ENCODE measurements at regions not wholly inside any gene's neighbourhood (a gene's known extent, or its start where the extent isn't known, plus 50 kb on each side); places are given as distances from the start of the nearest gene placed in this dataset.
"Not testable (repeated sequence)": the region's sequence is repeated elsewhere in the genome, so short reads cannot be mapped to it uniquely, and the experiment has no call there.

DNA sequence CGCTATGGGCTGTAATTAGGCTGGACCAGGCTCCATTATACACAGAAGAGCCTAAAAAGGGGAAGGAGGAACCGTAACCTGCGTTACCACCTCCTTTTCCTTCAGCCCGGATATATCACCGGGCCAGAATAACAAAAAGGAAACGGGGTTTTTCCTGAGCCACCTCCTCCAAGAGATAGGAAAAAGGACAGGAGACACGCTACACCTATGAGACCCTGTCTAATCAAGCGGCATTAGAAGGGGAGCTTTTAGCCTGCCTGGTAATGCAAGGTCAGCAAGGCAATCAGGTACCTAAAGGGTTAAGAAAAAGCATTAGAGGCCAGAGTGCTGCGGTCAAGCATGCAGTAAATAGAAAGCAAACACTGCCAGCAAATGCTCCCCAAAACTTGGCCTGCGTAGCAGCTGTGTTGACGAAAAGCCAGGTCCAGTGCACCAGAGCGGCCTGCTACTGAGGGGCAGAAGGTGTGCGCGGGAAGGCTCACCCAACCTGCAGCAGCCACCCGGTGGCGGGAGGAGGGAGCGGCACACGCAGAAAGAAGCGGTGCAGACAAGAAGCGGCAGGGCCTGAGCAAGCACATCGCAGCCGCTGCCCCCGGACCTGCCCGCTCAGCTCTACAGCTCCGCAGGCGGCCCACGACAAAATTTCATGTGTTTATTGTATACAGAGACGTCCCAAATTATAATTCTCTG, 1466.1 kb downstream of the UQCRFS1 start:
- no peak for DNase-seq

DNA sequence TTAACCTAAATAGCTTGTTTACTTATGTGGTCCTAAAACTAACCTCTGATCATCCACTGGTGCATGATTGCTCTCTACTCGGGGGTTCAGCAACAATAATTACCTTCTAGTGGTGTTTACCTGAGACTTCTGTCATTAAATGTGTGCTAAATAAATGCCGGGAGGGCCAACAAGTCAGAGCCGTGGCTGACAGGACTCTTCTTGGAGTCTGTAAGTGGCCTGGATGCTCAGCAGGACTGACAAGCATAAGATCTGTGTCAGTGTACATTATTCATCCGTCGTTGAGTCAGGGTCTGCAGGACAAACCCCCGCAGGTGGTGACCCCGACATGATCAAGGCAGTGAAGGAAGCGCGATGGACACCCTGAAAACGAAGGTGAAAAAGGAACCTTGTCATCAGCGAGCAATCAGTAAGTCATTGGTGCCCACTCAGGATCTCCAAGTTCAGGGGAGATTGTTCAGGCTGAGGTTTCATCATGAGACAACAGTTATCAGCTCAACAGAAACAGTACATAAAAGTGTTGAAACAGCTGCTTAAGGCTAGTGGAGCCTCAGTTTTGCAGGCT, 1466.9 kb downstream of the UQCRFS1 start:
- DNase-seq: no peak

- no peak for DNase-seq
Observed at GRCh38 chr19:27744926-27745768, 1467.8 kb downstream of the UQCRFS1 start.

DNA sequence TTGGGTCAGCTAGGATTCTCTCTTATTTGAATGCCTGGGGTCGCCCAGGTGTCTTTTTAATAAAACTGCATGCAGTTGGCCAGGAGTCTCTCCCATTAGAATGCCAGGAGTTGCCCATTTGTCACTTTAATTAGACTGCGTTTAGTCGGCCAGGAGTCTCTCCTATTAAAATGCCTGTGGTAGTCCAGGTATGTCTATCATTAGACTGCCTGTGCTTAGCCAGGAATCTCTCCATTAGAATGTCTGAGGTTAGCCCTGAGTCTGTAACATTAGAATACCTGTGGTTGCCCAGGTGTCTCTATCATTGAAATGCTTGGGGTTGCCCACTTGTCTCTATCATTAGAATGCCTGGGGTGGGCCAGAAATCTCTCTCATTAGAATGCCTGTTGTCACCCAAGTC, 1470.9 kb downstream of the UQCRFS1 start:
- DNase-seq: no peak

DNA sequence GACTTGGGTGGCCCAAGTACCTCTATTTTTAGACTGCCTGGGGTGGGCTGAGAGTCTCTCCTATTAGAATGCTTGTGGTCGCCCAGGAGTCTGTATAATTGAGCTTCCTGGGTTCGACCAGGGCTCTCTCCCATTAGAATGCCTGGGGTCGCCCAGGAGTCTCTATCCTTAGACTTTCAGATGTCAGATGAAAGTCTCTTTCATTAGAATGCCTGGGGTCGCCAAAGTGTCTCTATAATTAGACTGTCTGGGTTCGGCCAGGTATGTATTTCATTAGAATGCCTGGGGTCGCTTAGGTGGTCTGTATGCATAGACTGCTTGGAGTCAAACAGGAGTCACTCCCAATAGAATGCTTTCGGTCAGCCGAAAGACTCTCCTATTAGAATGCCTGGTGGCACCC, 1471.7 kb downstream of the UQCRFS1 start:
- no peak for DNase-seq

GRCh38 chr19:27740396-27740795, 1472.6 kb downstream of the UQCRFS1 start:
- no peak for DNase-seq

GRCh38 chr19:27738569-27739193, 1474.3 kb downstream of the UQCRFS1 start:
- DNase-seq: no peak

DNA sequence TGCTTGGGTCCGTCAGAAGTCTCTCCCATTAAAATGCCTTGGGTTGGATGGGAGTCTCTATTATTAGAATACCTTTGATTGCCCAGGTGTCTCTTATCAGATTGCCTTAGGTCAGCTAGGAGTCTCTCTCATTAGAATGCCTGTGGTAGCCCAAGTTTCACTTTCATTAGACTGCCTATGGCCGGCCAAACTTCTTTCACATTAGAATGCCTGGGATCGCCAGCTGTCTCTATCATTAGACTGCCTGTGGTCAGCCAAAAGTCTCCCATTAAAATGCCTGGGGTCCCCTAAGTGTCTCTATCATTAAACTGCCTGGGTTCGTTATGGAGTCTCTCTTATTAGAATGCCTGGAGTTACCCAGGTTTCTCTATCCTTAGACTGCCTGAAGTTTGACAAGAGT, 1476.7 kb downstream of the UQCRFS1 start:
- DNase-seq: no peak

GRCh38 chr19:27735314-27735713, 1477.6 kb downstream of the UQCRFS1 start:
- DNase-seq: no peak

DNA sequence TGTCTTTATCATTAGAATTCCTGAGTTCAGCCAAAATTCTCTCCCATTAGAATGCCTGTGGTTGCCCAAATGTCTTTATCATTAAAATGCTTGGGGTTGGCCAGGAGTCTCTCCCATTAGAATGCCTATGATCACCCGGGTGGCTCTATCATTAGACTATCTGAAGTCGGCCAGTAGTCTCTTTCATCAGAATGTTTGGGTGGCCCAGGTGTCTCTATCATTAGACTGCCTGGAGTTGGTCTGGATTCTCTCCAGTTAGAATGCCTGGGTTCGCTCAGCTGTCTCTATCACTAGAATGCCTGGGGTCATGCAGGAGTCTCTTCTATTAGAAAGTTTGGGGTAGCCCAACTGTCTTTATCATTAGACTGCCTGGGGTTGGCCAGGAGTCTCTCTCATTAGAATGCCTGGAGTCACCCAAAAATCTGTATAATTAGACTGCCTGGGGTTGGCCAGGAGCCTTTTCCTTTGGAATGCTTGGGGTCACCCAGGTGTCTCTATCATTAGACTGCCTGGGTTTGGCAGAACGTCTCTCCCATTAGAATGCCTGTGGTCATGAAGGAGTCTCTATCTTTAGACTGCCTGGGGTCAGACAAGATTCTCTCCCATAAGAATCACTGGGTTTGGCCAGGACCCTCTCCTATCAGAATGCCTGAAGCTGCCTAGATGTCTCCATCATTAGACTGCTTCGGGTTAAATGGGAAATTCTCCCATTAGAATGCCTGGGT, 1478.3 kb downstream of the UQCRFS1 start:
- DNase-seq: no peak

- no peak for DNase-seq
Observed at GRCh38 chr19:27733551-27734266, 1479.2 kb downstream of the UQCRFS1 start.

DNA sequence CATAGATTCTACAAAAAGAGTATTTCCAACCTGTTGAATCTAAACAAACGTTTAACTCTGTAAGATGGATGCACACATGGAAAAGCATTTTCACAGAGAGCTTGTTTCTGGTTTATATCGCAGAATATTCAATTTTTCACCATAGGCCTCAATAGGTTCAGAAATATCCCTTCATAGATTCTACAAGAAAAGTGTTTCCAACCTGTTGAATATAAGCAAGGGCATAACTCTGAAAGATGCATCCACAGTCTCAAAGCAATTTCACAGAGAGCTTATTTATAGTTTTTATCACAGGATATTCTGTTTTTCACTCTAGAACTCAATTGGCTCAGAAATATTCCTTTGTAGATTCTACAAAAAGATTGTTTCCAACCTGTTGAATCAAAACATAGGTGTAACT, 1483.6 kb downstream of the UQCRFS1 start:
- DNase-seq: no peak

GRCh38 chr19:27722625-27723024, 1490.3 kb downstream of the UQCRFS1 start:
- DNase-seq: no peak

GRCh38 chr19:27720155-27720554, 1492.8 kb downstream of the UQCRFS1 start:
- no peak for DNase-seq

- DNase-seq: no peak
Observed at GRCh38 chr19:27719034-27719433, 1493.9 kb downstream of the UQCRFS1 start.

DNA sequence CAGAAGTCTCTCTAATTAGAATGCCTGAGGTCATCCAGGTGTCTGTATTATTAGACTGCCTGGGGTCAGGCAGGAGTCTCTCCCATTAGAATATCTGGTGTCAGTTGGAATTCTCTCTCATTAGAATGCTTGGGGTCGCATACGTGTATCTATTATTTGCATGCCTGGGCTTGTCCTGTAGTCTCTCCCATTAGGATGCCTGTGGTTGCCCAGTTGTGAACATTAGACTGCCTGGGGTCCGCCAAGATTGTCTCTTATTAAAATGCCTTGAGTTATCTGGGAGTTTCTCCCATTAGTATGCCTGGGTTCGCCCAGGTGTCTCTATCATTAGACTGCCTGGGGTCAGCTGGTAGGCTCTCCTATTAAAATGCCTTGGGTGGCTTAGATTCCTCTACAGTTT, 1494.7 kb downstream of the UQCRFS1 start:
- DNase-seq: no peak

DNA sequence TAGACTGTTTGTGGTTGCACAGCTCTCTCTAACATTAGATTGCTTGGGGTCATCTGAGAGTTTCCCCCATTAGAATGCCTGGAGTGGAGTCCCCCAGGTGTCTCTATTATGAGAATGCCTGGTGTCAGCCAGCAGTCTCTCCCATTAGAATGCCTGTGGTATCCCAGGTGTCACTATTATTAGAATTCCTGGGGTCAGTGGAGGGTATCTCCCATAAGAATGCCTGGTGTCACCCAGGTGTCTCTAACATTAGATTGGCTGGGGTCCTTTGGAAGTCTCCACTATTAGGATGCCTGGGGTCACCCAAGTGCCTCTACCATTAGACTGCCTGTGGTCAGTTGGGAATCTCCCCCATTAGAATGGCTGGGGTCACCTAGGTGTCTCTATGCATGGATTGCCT, 1495.1 kb downstream of the UQCRFS1 start:
- no peak for DNase-seq

DNA sequence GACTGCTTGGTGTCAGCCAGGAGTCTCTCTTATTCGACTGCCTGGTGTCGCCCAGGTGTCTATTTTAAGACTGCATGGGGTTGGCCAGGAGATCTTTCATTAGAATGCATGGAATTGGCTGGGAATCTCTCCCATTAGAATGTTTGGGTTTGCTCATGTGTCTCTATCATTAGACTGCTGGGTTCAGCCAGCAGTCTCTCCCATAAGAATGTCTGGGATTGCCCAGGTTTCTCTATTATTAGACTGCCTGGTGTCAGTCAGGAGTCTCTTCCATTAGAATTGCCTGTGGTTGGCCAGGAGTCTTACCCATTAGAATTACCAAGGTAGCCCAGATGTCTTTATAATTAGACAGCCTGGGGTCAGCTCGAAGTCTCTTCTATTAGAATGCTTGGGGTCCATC, 1496.0 kb downstream of the UQCRFS1 start:
- no peak for DNase-seq

DNA sequence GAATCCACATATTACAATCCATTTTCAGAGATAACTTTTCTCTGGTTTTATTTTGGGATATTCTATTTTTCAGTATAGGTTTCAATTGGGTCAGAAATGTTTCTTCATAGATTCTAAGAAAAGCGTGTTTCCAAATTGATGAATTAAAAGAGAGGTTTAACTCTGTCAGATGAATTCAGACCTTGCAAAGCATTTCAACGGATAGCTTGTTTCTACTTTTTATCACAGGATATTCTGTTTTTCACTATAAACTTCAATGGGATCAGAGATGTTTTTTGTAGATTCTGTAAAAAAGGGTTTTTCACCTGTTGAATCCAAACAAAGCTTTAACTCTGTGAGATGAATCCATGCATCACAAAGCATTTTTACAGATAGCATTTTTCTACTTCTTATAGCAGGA, 1498.1 kb downstream of the UQCRFS1 start:
- no peak for DNase-seq

DNA sequence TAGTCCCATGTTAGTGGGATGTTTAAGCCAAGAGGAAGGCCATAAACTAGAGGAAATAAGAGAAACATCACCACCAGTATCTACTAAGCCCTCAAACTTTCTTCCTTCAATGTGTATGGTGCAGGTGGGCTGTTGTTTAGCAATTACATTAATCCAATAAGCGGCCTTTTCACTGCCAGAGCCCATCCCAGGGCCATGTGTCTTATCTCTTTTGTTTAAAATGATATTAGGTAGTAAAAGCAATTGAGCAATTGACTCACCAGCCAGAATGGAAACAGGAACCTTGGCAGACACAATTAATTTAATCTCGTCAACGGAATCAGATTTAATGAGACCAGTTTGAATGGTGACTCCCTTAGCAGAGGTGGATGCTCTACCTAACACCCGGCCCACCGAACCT, 1503.5 kb downstream of the UQCRFS1 start:
- DNase-seq: no peak

- DNase-seq: not testable (repeated sequence)
Observed at GRCh38 chr19:27708986-27709385, 1504.0 kb downstream of the UQCRFS1 start.

DNA sequence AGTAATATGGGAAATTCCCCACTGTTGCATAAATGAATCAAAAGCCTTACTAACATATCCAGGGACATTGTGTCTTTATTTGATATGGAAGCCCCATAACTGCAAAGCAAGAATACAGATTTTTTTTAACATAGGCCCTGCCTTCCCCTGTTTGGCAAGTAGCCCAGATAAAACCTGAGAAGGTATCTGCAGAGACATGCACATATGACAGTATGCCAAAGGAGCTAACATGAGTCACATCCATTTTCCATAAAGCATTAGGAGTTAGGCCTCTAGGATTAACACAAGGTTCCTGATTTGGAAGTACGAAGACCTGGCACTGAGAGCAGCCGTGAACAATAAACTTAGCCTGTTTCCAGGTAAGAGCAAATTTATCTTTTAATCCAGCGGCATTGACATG, 1505.9 kb downstream of the UQCRFS1 start:
- DNase-seq: not testable (repeated sequence)
